GM18873 (cell line): ENCODE measurements at regions not wholly inside any gene's neighbourhood (a gene's known extent, or its start where the extent isn't known, plus 50 kb on each side); places are given as distances from the start of the nearest gene placed in this dataset.

Experiments
- ATAC-seq: cut with Tn5 transposase; IDR thresholded peaks from one replicate; pipeline ENCODE4 v1.9.1; 2021; ENCODE audit warnings: mild to moderate bottlenecking, moderate library complexity, moderate number of reproducible peaks; ENCODE audit not compliant: unreplicated experiment, low FRiP score

- ATAC-seq = no peak
Measured at GRCh38 chr11:81159900-81160299, 1573.8 kb downstream of the FAM181B start.

- ATAC-seq = peak; percentile 64
Measured at GRCh38 chr11:81135570-81135969, 1598.1 kb downstream of the FAM181B start.

- no peak for ATAC-seq
Measured at GRCh38 chr11:81129618-81130017, 1604.0 kb downstream of the FAM181B start.

GRCh38 chr11:81112718-81113117, 1620.9 kb downstream of the FAM181B start:
- no peak for ATAC-seq

- no peak for ATAC-seq
Measured at GRCh38 chr11:81104051-81104450, 1629.6 kb downstream of the FAM181B start.

- no peak for ATAC-seq
Measured at GRCh38 chr11:81098471-81098870, 1635.2 kb downstream of the FAM181B start.

- ATAC-seq = no peak
Measured at GRCh38 chr11:81092522-81092921, 1641.1 kb downstream of the FAM181B start.

- ATAC-seq = no peak
Measured at GRCh38 chr11:81089242-81089641, 1644.4 kb downstream of the FAM181B start.

GRCh38 chr11:81080476-81080875, 1639.6 kb upstream of the TENM4 start:
- ATAC-seq = no peak

- ATAC-seq = no peak
Measured at GRCh38 chr11:81072273-81072672, 1631.4 kb upstream of the TENM4 start.

- ATAC-seq = no peak
Measured at GRCh38 chr11:81071606-81072005, 1630.8 kb upstream of the TENM4 start.

- ATAC-seq = no peak
Measured at GRCh38 chr11:81070948-81071347, 1630.1 kb upstream of the TENM4 start.

GRCh38 chr11:81059356-81059755, 1618.5 kb upstream of the TENM4 start:
- ATAC-seq = no peak

GRCh38 chr11:81052344-81053158, 1611.7 kb upstream of the TENM4 start:
- no peak for ATAC-seq

GRCh38 chr11:81039916-81040524, 1599.2 kb upstream of the TENM4 start:
- ATAC-seq = no peak

- no peak for ATAC-seq
Measured at GRCh38 chr11:81036168-81036870, 1595.5 kb upstream of the TENM4 start.

- no peak for ATAC-seq
Measured at GRCh38 chr11:81033779-81034540, 1593.1 kb upstream of the TENM4 start.

- ATAC-seq = no peak
Measured at GRCh38 chr11:81032906-81033305, 1592.1 kb upstream of the TENM4 start.

- ATAC-seq = no peak
Measured at GRCh38 chr11:81030186-81030585, 1589.4 kb upstream of the TENM4 start.

- no peak for ATAC-seq
Measured at GRCh38 chr11:81026032-81026431, 1585.2 kb upstream of the TENM4 start.

- ATAC-seq = no peak
Measured at GRCh38 chr11:81022057-81022456, 1581.2 kb upstream of the TENM4 start.
